ENCODE measurements at regions not wholly inside any gene's neighbourhood (a gene's known extent, or its start where the extent isn't known, plus 50 kb on each side); places are given as distances from the start of the nearest gene placed in this dataset.

GRCh38 chr22:19640306-19640705 is 74.0 kb upstream of the SEPTIN5 start:
- Mint-ChIP-seq H3K4me3 (no peak overlapping the region), H3K4me1 (ENCODE audit: low read depth) (no peaks in the 10 kb centered on the region), H3K9me3 (ENCODE audit: low read depth) (no peaks in the 10 kb centered on the region), H3K27ac (no peak overlapping the region), H3K27me3 (peaks cover 6% of the 10 kb centered on the region), H3K36me3 (no peaks in the 10 kb centered on the region)

GRCh38 chr22:19641254-19641982 is 72.9 kb upstream of the SEPTIN5 start:
- no peak overlapping the region for H3K27ac Mint-ChIP-seq

GRCh38 chr22:19641983-19642451 is 72.3 kb upstream of the SEPTIN5 start:
- Mint-ChIP-seq H3K27me3 (peaks cover 11% of the 10 kb centered on the region), H3K36me3 (no peaks in the 10 kb centered on the region)

More at GRCh38 chr22:19641254-19641982, 72.9 kb upstream of the SEPTIN5 start:
- H3K27me3 Mint-ChIP-seq, result peaks cover 9% of the 10 kb centered on the region
- no peak overlapping the region for H3K4me3 Mint-ChIP-seq
- no peaks in the 10 kb centered on the region for H3K9me3 Mint-ChIP-seq (ENCODE audit: low read depth)
- H3K4me1 Mint-ChIP-seq (ENCODE audit: low read depth), result no peaks in the 10 kb centered on the region
- H3K36me3 Mint-ChIP-seq, result no peaks in the 10 kb centered on the region

GRCh38 chr22:19643448-19644313 is 70.6 kb upstream of the SEPTIN5 start:
- Mint-ChIP-seq H3K36me3 (peaks cover 7% of the 10 kb centered on the region), H3K9me3 (ENCODE audit: low read depth) (peaks cover 7% of the 10 kb centered on the region), H3K27me3 (peaks cover 13% of the 10 kb centered on the region), H3K4me3 (no peak overlapping the region), H3K4me1 (ENCODE audit: low read depth) (no peaks in the 10 kb centered on the region), H3K27ac (no peak overlapping the region)

More at GRCh38 chr22:19641983-19642451, 72.3 kb upstream of the SEPTIN5 start:
- H3K4me3 Mint-ChIP-seq, result no peak overlapping the region
- H3K9me3 Mint-ChIP-seq (ENCODE audit: low read depth), result no peaks in the 10 kb centered on the region
- no peaks in the 10 kb centered on the region for H3K4me1 Mint-ChIP-seq (ENCODE audit: low read depth)
- no peak overlapping the region for H3K27ac Mint-ChIP-seq

GRCh38 chr22:19644314-19645223 is 69.7 kb upstream of the SEPTIN5 start:
- peaks cover 13% of the 10 kb centered on the region for H3K27me3 Mint-ChIP-seq
- H3K4me3 Mint-ChIP-seq, result no peak overlapping the region

GRCh38 chr22:19645391-19645790 is 68.9 kb upstream of the SEPTIN5 start:
- Mint-ChIP-seq H3K27me3 (peaks cover 13% of the 10 kb centered on the region), H3K4me3 (no peak overlapping the region), H3K36me3 (peaks cover 10% of the 10 kb centered on the region), H3K4me1 (ENCODE audit: low read depth) (no peaks in the 10 kb centered on the region), H3K27ac (no peak overlapping the region), H3K9me3 (ENCODE audit: low read depth) (peaks cover 7% of the 10 kb centered on the region)

More at GRCh38 chr22:19644314-19645223, 69.7 kb upstream of the SEPTIN5 start:
- no peaks in the 10 kb centered on the region for H3K4me1 Mint-ChIP-seq (ENCODE audit: low read depth)
- peaks cover 7% of the 10 kb centered on the region for H3K9me3 Mint-ChIP-seq (ENCODE audit: low read depth)
- no peak overlapping the region for H3K27ac Mint-ChIP-seq
- H3K36me3 Mint-ChIP-seq, result peaks cover 10% of the 10 kb centered on the region

- peaks cover 10% of the 10 kb centered on the region for H3K36me3 Mint-ChIP-seq
- H3K4me3 Mint-ChIP-seq, result no peak overlapping the region
- no peak overlapping the region for H3K27ac Mint-ChIP-seq
- no peaks in the 10 kb centered on the region for H3K4me1 Mint-ChIP-seq (ENCODE audit: low read depth)
- peaks cover 7% of the 10 kb centered on the region for H3K9me3 Mint-ChIP-seq (ENCODE audit: low read depth)
- H3K27me3 Mint-ChIP-seq, result peaks cover 13% of the 10 kb centered on the region
These were observed 68.4 kb upstream of the SEPTIN5 start for GRCh38 chr22:19645905-19646304.

GRCh38 chr22:19646383-19646782 is 67.9 kb upstream of the SEPTIN5 start:
- Mint-ChIP-seq H3K27ac (no peak overlapping the region), H3K9me3 (ENCODE audit: low read depth) (peaks cover 7% of the 10 kb centered on the region), H3K4me3 (no peak overlapping the region), H3K36me3 (peaks cover 10% of the 10 kb centered on the region), H3K4me1 (ENCODE audit: low read depth) (no peaks in the 10 kb centered on the region), H3K27me3 (peaks cover 11% of the 10 kb centered on the region)

- H3K4me3 Mint-ChIP-seq, result no peak overlapping the region
- H3K27ac Mint-ChIP-seq, result no peak overlapping the region
- peaks cover 10% of the 10 kb centered on the region for H3K36me3 Mint-ChIP-seq
These were observed 65.8 kb upstream of the SEPTIN5 start for GRCh38 chr22:19648419-19648929.

GRCh38 chr22:19652316-19652715 is 62.0 kb upstream of the SEPTIN5 start:
- H3K36me3 Mint-ChIP-seq, result peaks cover 10% of the 10 kb centered on the region
- no peak overlapping the region for H3K4me3 Mint-ChIP-seq
- peaks cover 2% of the 10 kb centered on the region for H3K27me3 Mint-ChIP-seq
- peaks cover 7% of the 10 kb centered on the region for H3K9me3 Mint-ChIP-seq (ENCODE audit: low read depth)
- H3K4me1 Mint-ChIP-seq (ENCODE audit: low read depth), result no peaks in the 10 kb centered on the region
- H3K27ac Mint-ChIP-seq, result no peak overlapping the region

More at GRCh38 chr22:19648419-19648929, 65.8 kb upstream of the SEPTIN5 start:
- Mint-ChIP-seq H3K4me1 (ENCODE audit: low read depth) (no peaks in the 10 kb centered on the region), H3K27me3 (peaks cover 10% of the 10 kb centered on the region), H3K9me3 (ENCODE audit: low read depth) (peaks cover 7% of the 10 kb centered on the region)

GRCh38 chr22:19654338-19654987 is 59.8 kb upstream of the SEPTIN5 start:
- no peaks in the 10 kb centered on the region for H3K4me1 Mint-ChIP-seq (ENCODE audit: low read depth)
- H3K27me3 Mint-ChIP-seq, result no peaks in the 10 kb centered on the region
- no peak overlapping the region for H3K4me3 Mint-ChIP-seq
- H3K27ac Mint-ChIP-seq, result no peak overlapping the region
- H3K36me3 Mint-ChIP-seq, result no peaks in the 10 kb centered on the region
- no peaks in the 10 kb centered on the region for H3K9me3 Mint-ChIP-seq (ENCODE audit: low read depth)

GRCh38 chr22:19655399-19655798 is 58.9 kb upstream of the SEPTIN5 start:
- Mint-ChIP-seq H3K9me3 (ENCODE audit: low read depth) (no peaks in the 10 kb centered on the region), H3K27me3 (no peaks in the 10 kb centered on the region)

GRCh38 chr22:19656541-19657251 is 57.6 kb upstream of the SEPTIN5 start:
- no peaks in the 10 kb centered on the region for H3K9me3 Mint-ChIP-seq (ENCODE audit: low read depth)

More at GRCh38 chr22:19655399-19655798, 58.9 kb upstream of the SEPTIN5 start:
- H3K4me3 Mint-ChIP-seq, result no peak overlapping the region
- H3K4me1 Mint-ChIP-seq (ENCODE audit: low read depth), result no peaks in the 10 kb centered on the region
- no peak overlapping the region for H3K27ac Mint-ChIP-seq
- H3K36me3 Mint-ChIP-seq, result no peaks in the 10 kb centered on the region

More at GRCh38 chr22:19656541-19657251, 57.6 kb upstream of the SEPTIN5 start:
- no peaks in the 10 kb centered on the region for H3K27me3 Mint-ChIP-seq
- no peak overlapping the region for H3K27ac Mint-ChIP-seq
- no peaks in the 10 kb centered on the region for H3K36me3 Mint-ChIP-seq
- H3K4me3 Mint-ChIP-seq, result no peak overlapping the region
- H3K4me1 Mint-ChIP-seq (ENCODE audit: low read depth), result no peaks in the 10 kb centered on the region

Data from activated naive CD8-positive, alpha-beta T cell (primary cell).